HG03135 (cell line): ENCODE measurements at regions not wholly inside any gene's neighbourhood (a gene's known extent, or its start where the extent isn't known, plus 50 kb on each side); places are given as distances from the start of the nearest gene placed in this dataset.
"Not testable (repeated sequence)": the region's sequence is repeated elsewhere in the genome, so short reads cannot be mapped to it uniquely, and the experiment has no call there.

ENCODE experiments used
- ATAC-seq: cut with Tn5 transposase; IDR thresholded peaks from one replicate; pipeline ENCODE4 v1.9.1; 2021; ENCODE audit warnings: mild to moderate bottlenecking, moderate library complexity; ENCODE audit not compliant: unreplicated experiment

DNA sequence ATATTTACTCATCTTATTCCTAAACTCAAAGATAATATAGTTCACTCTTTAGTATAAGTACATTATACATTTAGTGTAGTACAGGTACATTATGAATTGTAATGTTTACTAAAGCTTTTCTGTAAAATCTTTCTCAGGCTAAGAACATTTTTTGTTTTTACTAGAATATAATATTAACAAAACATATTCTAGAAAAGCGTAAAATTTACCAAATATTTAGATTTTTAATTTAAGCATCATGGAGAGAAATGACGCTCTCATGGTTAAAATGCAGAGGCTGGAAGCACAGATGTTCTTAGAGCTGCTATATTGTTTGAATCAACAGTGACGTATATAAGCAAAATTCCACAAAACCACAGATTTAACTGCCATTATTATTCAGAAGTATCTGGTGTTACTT is 54.7 kb upstream of the NBPF15 start:
- not testable (repeated sequence) for ATAC-seq

GRCh38 chr1:144516906-144517305 is 55.4 kb upstream of the NBPF15 start:
- ATAC-seq, result not testable (repeated sequence)

DNA sequence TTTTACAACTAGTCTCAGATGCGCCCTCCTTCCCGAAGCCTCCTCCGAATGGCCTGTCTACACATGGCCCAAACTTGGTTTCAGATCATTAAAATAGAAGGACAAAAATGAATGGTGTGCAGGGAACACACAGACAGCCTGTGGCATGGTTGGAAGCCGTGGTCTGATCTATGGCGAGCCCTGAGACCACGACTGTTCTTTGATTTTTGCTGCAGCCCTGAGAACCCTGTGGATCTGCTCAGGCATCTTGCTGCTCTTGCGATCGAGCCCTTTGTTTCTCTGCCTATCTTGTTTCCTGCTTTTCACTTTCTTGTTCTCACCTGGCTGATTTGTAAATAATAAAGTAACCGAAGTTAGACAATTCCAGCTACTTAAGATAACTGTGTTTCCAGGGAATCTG is 57.0 kb upstream of the NBPF15 start:
- ATAC-seq, result not testable (repeated sequence)

- ATAC-seq, result not testable (repeated sequence)
Observed at GRCh38 chr1:144519528-144520189, 58.2 kb upstream of the NBPF15 start.

DNA sequence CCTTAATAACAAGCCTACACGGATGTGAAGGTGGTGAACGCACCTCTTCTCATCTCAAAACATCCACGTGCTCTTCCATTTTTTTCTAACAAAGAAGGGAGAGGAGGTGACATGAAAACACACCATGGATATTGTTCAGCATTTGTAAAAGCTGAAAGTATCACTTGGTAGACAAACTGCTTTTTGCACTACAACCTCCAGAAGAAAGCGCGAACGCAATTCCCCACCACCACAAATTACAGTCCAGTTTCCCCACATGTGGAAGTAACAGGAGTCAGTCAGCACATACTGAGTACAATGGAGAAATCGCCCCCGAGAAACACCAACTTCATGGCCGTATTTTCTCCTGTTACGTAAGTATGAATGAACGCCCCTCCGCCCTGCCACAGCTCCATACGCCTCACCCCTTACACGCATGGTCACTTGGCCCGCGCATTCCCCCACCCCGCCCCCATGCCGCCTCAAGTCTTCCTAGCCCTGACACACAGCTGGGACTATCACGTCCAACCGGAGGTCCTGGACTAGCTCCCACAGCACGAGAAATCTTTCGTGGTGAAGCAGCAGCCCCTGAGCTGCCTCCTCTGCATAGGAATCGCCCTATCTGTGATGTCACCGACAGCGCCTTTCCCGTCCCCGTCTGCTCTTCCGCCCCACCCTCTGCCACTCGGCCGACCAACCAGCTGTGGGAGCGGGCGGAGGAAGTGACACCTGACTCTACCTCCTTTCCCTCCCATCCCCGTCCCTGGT is 62.4 kb upstream of the NBPF15 start:
- ATAC-seq, result peak; percentile 87

DNA sequence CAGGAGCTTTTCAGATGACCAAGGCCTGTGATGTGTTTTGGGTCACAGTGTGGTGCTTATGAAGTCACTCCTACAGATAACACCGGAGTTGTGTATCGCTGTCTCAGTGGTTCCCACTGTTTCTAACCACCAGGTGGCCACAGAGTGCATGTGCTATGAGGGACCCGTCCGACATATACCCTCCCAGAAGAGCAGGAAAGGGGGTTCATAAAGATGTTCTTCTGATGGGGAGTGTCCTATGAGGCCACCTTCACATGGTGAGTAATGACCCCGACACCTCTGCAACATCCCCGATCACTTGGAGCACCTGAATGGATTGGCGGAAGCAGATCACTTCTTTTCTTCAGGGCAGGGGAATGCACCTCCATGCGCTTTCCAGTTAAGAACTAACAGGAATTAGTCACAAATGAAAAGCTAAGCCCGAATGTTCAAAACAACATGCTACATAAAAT is 60.5 kb upstream of the PPIAL4F start:
- not testable (repeated sequence) for ATAC-seq

GRCh38 chr1:144533480-144533879 is 59.2 kb upstream of the PPIAL4F start:
- ATAC-seq, result not testable (repeated sequence)

- not testable (repeated sequence) for ATAC-seq
Observed at GRCh38 chr1:144534286-144534685, 58.4 kb upstream of the PPIAL4F start.

GRCh38 chr1:144536677-144537076 is 56.0 kb upstream of the PPIAL4F start:
- not testable (repeated sequence) for ATAC-seq

DNA sequence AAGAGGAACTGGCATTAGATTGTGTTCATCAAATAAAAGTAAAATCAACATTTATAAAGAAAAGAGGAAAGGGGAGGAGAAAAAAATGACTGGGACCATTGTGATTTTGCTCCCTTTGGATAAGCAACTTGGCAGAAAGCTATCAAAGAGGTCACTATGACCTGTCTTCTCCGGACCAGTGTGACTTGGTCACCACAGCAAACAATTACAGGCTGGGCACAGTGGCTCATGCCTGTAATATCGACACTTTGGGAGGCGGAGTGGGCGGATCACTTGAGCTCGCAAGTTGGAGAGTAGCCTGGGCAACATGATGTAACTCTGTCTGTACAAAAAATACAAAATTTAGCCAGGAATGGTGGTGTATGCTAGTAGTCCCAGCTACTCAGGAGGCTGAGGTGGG is 55.5 kb upstream of the PPIAL4F start:
- ATAC-seq, result not testable (repeated sequence)

DNA sequence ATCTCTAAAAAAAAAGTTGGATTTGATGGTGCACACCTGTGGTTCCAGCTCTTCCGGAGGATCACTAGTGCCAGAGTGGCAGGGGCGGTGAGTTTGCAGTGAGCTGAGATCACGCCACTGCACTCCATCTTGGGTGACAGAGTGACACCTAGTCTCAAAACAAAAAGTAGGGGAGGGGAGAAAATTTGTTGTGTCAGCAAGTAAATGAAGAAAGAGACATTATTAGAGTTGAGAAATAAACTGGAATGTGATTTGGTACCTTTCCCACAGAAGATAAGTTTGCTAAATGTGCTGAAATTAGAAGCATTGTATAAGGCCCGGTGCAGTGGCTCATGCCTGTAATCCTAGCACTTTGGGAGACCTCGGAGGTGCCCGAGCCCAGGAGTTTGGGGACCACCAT is 54.0 kb upstream of the PPIAL4F start:
- ATAC-seq, result not testable (repeated sequence)

DNA sequence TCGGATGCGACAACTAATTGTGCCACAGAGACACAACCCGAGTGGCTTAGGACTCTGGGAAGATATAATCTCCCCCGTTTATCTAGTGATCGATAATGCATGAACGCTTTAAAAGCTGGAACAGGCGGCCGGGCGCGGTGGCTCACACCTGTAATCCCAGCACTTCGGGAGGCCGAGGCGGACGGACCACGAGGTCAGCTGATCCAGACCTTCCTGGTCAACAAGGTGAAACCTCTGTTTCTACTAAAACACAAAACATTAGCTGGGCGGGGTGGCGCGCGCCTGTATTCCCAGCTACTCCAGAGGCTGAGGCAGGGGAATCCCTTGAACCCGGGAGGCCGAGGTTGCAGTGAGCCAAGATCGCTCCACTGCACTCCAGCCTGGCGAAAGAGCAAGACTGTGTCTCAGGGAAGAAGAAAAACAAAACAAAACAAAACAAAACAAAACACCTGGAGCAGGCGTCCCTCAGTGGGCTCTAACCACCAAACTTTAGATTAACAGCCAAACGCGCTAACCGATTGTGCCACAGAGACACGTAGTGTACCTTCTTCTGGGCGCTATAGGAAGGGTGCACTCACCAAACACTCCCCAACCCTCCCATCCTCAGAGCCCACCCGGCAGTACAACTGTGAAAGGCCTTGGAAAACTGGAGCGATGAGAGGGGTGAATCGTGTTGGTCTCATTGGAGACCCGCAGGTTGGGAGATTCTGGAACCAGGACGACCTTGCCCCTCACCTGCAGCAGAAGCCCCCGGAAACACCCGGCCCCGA is 53.3 kb upstream of the PPIAL4F start:
- not testable (repeated sequence) for ATAC-seq
